WERI-Rb-1 (cell line): ENCODE measurements at regions not wholly inside any gene's neighbourhood (a gene's known extent, or its start where the extent isn't known, plus 50 kb on each side); places are given as distances from the start of the nearest gene placed in this dataset.

ENCODE experiments used
- DNase-seq: peaks from one replicate; pipeline ENCODE4 v3.0.0-alpha.2; 2020
- H3K27ac ChIP-seq: fragments of 250-450 bp; sonication (Bioruptor Pico); 2 replicates; pipeline ENCODE4 v1.5.1; 2020; ENCODE audit warnings: mild to moderate bottlenecking, moderate library complexity
- H3K27me3 ChIP-seq: fragments of 250-450 bp; sonication (Bioruptor Pico); 2 replicates; pipeline ENCODE4 v1.5.1; 2021; ENCODE audit warnings: mild to moderate bottlenecking, low read depth, moderate library complexity; ENCODE audit not compliant: insufficient read depth, severe bottlenecking
- H3K36me3 ChIP-seq: fragments of 250-450 bp; sonication (Bioruptor Pico); 2 replicates; pipeline ENCODE4 v1.5.1; 2020; ENCODE audit warnings: mild to moderate bottlenecking, moderate library complexity
- H3K4me3 ChIP-seq: 2 replicates; pipeline ENCODE4 v1.5.1; 2011; ENCODE audit warnings: low read depth, mild to moderate bottlenecking, control low read depth, low read length
- H3K9me3 ChIP-seq: fragments of 250-450 bp; sonication (Bioruptor Pico); 2 replicates; pipeline ENCODE4 v1.5.1; 2021; ENCODE audit warnings: mild to moderate bottlenecking, moderate library complexity; ENCODE audit not compliant: severe bottlenecking
- TF ChIP-seq, protein P1 (sequence below): IDR thresholded peaks from 2 replicates; pipeline ENCODE4 v1.5.1; 2011; ENCODE audit warnings: low read depth, mild to moderate bottlenecking, control low read depth, inconsistent platforms, low read length

DNA sequence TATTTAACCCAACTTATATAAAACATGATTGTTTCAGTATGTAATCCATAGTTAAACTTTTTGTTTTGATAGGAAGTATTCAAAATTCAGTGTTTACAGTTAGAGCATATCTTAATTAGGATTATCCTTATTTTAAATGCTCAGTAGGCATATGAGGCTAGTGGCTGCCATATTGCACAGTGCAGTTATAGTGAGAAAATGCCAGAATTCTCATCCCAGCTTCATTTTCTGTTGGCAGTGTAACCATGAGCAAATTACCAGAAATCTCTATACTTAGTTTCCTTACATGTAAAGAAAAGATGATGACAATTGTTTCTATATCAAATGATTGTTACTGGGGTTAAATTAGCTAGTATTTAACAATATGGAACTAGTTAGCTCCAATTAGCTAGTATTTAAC lies 265.8 kb downstream of the ARAP2 start:
- DNase-seq: no peak
- no peaks in the 10 kb centered on the region for H3K27me3 ChIP-seq

GRCh38 chr4:35982318-35982717 lies 262.0 kb downstream of the ARAP2 start:
- no peaks in the 10 kb centered on the region for H3K36me3 ChIP-seq
- H3K9me3 ChIP-seq: peaks cover 4% of the 10 kb centered on the region
- no peak overlapping the region for H3K4me3 ChIP-seq
- H3K27me3 ChIP-seq: no peaks in the 10 kb centered on the region
- TF ChIP-seq, protein P1, sequence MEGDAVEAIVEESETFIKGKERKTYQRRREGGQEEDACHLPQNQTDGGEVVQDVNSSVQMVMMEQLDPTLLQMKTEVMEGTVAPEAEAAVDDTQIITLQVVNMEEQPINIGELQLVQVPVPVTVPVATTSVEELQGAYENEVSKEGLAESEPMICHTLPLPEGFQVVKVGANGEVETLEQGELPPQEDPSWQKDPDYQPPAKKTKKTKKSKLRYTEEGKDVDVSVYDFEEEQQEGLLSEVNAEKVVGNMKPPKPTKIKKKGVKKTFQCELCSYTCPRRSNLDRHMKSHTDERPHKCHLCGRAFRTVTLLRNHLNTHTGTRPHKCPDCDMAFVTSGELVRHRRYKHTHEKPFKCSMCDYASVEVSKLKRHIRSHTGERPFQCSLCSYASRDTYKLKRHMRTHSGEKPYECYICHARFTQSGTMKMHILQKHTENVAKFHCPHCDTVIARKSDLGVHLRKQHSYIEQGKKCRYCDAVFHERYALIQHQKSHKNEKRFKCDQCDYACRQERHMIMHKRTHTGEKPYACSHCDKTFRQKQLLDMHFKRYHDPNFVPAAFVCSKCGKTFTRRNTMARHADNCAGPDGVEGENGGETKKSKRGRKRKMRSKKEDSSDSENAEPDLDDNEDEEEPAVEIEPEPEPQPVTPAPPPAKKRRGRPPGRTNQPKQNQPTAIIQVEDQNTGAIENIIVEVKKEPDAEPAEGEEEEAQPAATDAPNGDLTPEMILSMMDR: no peak
- no peak for DNase-seq
- no peak overlapping the region for H3K27ac ChIP-seq

More for the DNA sequence above, 265.8 kb downstream of the ARAP2 start:
- H3K4me3 ChIP-seq: no peak overlapping the region
- H3K27ac ChIP-seq: no peak overlapping the region
- TF ChIP-seq, protein P1: no peak
- H3K9me3 ChIP-seq: peaks cover 1% of the 10 kb centered on the region
- no peaks in the 10 kb centered on the region for H3K36me3 ChIP-seq

- no peak overlapping the region for H3K4me3 ChIP-seq
- H3K9me3 ChIP-seq: peaks cover 4% of the 10 kb centered on the region
- H3K27ac ChIP-seq: no peak overlapping the region
- H3K36me3 ChIP-seq: no peaks in the 10 kb centered on the region
- no peak for DNase-seq
- H3K27me3 ChIP-seq: no peaks in the 10 kb centered on the region
- TF ChIP-seq, protein P1: no peak
Measured at GRCh38 chr4:35986537-35986936, 257.8 kb downstream of the ARAP2 start.

DNA sequence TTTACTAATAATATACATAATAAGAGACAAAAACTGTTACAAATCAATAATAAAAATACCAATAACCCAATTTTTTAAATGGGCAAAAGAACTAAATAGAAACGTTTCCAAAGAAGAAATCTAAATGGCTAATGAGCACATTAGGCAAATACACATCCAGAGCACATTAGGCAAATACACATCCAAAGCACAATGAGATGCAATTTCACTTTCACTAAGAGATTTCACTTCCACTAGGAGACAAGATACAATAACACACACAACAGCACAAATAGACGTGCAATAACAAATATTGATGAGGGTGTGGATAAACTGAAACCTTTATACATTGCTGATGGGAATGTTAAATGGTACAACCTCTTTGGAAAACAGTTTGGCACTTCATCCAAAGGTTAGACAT lies 250.7 kb downstream of the ARAP2 start:
- DNase-seq: no peak
- TF ChIP-seq, protein P1: no peak
- no peak overlapping the region for H3K27ac ChIP-seq
- H3K4me3 ChIP-seq: no peak overlapping the region
- no peaks in the 10 kb centered on the region for H3K9me3 ChIP-seq
- no peaks in the 10 kb centered on the region for H3K36me3 ChIP-seq
- no peaks in the 10 kb centered on the region for H3K27me3 ChIP-seq

DNA sequence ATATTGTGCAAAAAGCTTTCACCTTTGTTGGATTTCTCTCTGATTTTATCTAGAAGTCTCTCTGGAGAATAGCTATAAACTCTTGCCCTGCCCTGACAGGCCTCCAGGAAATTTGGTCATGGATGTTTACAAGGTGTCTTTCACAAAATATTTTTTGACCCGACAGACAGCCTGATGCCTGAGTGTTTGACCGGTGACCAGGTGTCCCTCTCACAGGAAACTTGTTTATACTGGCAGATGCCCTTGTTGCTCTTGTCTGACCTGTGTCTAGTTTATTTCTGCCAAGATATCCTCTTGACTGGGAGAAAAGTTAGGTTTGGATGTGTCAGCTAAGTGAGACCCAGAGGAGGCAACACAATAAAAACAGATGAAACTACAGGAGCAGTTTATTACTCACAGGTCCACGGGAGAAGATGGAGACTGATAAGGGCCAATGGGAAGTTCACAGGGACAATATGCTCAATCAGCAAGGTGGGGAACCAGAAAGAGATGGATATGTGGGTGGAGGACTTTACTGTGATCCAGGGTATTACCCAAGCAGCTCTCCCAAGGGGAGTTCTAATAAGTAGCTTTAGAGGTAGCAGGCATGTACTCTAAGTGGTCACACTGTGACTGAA lies 243.3 kb downstream of the ARAP2 start:
- Histone ChIP-seq H3K4me3 (no peak overlapping the region), H3K36me3 (no peaks in the 10 kb centered on the region), H3K27ac (no peak overlapping the region), H3K27me3 (peaks cover 5% of the 10 kb centered on the region), H3K9me3 (no peaks in the 10 kb centered on the region)
- TF ChIP-seq, protein P1: no peak
- DNase-seq: no peak

DNA sequence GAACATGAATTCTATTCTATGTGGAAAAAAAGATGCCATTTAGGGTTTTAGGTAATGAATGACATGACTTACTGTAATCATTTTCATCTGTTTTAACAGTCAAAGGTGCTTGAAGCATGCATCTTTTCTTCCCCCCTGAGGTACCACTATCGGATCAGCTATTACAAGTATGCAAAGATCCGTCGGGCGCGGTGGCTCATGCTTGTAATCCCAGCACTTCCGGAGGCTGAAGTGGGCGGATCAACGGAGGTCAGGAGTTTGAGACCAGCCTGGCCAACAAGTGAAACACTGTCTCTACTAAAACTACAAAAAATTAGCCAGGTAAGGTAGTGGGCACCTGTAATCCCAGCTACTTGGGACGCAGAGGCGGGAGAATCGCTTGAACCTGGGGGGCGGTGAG lies 241.3 kb downstream of the ARAP2 start:
- no peak for DNase-seq
- Histone ChIP-seq H3K27ac (no peak overlapping the region), H3K27me3 (peaks cover 5% of the 10 kb centered on the region), H3K4me3 (no peak overlapping the region), H3K36me3 (no peaks in the 10 kb centered on the region), H3K9me3 (no peaks in the 10 kb centered on the region)
- TF ChIP-seq, protein P1: no peak
